Neural crest cell (in vitro differentiated cells): ENCODE measurements at regions not wholly inside any gene's neighbourhood (a gene's known extent, or its start where the extent isn't known, plus 50 kb on each side); places are given as distances from the start of the nearest gene placed in this dataset.
"Not testable (repeated sequence)": the region's sequence is repeated elsewhere in the genome, so short reads cannot be mapped to it uniquely, and the experiment has no call there.

ENCODE experiments used
- DNase-seq: peaks from one replicate; pipeline ENCODE4 v3.0.0; 2021; ENCODE audit warnings: low read depth, mixed read lengths, low spot score
- H3K27ac Mint-ChIP-seq: one replicate; pipeline ENCODE4 v1.8.0; 2021; ENCODE audit warnings: mild to moderate bottlenecking, mixed read lengths; ENCODE audit not compliant: unreplicated experiment
- H3K27me3 Mint-ChIP-seq: 2 replicates; pipeline ENCODE4 v1.8.0; 2021; ENCODE audit warnings: low read depth, mild to moderate bottlenecking, mixed read lengths
- H3K36me3 Mint-ChIP-seq: 2 replicates; pipeline ENCODE4 v1.8.0; 2021; ENCODE audit warnings: low read depth, mild to moderate bottlenecking, mixed read lengths
- H3K4me1 Mint-ChIP-seq: 2 replicates; pipeline ENCODE4 v1.8.0; 2021; ENCODE audit warnings: mixed read lengths
- H3K4me3 Mint-ChIP-seq: one replicate; pipeline ENCODE4 v1.8.0; 2021; ENCODE audit warnings: mild to moderate bottlenecking, mixed read lengths
- H3K9me3 Mint-ChIP-seq: 2 replicates; pipeline ENCODE4 v1.8.0; 2021; ENCODE audit warnings: mixed read lengths
- TF ChIP-seq, protein P1 (sequence below): fragments of 200-600 bp; sonication (generic); conservative IDR thresholded peaks from 2 replicates; pipeline ENCODE4 v1.5.0; 2021; ENCODE audit warnings: antibody characterized with exemption, mild to moderate bottlenecking

DNA sequence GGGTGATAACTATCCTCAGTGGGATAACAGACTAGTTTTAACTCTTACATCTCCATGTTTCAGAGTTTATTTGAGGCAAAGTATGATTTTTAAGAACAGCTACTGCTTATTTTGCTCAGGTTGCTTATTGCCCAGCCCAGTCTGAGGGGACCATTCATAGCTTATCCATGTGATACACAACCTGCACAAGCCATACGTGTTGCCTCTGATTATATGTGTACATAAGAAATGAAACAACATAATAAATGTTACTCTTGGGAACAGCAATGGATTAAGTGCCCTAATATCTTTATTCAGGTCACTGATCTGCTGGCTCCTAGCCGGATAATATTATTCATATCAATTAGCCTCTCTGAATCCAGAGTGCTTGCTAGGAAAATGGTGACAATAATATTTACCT lies 236.2 kb downstream of the CGGBP1 start:
- H3K36me3 Mint-ChIP-seq, result no peaks in the 10 kb centered on the region
- no peaks in the 10 kb centered on the region for H3K27me3 Mint-ChIP-seq
- no peak for DNase-seq
- H3K4me3 Mint-ChIP-seq, result no peak overlapping the region
- no peak overlapping the region for H3K27ac Mint-ChIP-seq
- H3K9me3 Mint-ChIP-seq, result no peaks in the 10 kb centered on the region
- no peaks in the 10 kb centered on the region for H3K4me1 Mint-ChIP-seq
- TF ChIP-seq, protein P1, sequence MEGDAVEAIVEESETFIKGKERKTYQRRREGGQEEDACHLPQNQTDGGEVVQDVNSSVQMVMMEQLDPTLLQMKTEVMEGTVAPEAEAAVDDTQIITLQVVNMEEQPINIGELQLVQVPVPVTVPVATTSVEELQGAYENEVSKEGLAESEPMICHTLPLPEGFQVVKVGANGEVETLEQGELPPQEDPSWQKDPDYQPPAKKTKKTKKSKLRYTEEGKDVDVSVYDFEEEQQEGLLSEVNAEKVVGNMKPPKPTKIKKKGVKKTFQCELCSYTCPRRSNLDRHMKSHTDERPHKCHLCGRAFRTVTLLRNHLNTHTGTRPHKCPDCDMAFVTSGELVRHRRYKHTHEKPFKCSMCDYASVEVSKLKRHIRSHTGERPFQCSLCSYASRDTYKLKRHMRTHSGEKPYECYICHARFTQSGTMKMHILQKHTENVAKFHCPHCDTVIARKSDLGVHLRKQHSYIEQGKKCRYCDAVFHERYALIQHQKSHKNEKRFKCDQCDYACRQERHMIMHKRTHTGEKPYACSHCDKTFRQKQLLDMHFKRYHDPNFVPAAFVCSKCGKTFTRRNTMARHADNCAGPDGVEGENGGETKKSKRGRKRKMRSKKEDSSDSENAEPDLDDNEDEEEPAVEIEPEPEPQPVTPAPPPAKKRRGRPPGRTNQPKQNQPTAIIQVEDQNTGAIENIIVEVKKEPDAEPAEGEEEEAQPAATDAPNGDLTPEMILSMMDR, result no peak

- H3K36me3 Mint-ChIP-seq, H3K27ac Mint-ChIP-seq, H3K4me1 Mint-ChIP-seq, H3K27me3 Mint-ChIP-seq, H3K4me3 Mint-ChIP-seq, DNase-seq: not testable (repeated sequence)
- H3K9me3 Mint-ChIP-seq, result peaks cover 11% of the 10 kb centered on the region
These were observed 245.3 kb downstream of the CGGBP1 start for GRCh38 chr3:87813503-87813902.

DNA sequence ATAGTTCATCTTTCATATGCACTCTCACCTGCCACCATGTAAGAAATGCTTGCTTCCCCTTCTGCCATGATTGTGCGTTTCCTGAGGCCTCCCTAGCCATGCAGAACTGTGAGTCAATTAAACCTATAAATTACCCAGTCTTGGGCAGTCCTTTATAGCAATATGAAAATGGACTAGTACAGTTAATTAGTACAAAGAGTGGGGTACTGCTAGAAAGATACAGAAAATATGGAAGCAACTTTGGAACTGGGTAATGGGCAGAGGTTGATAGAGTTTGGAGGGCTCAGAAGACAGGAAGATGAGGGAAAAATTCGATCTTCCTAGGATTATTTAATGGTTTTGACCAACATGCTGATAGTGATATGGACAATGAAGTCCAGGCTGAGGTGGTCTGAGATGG lies 246.9 kb downstream of the CGGBP1 start:
- Mint-ChIP-seq H3K4me3 (no peak overlapping the region), H3K9me3 (peaks cover 11% of the 10 kb centered on the region), H3K36me3 (peaks cover 5% of the 10 kb centered on the region), H3K4me1 (no peaks in the 10 kb centered on the region), H3K27me3 (no peaks in the 10 kb centered on the region), H3K27ac (no peak overlapping the region)
- TF ChIP-seq, protein P1, result no peak
- DNase-seq, result no peak

- H3K27ac Mint-ChIP-seq, result no peak overlapping the region
- H3K4me3 Mint-ChIP-seq, result no peak overlapping the region
- no peaks in the 10 kb centered on the region for H3K27me3 Mint-ChIP-seq
- TF ChIP-seq, protein P1, result no peak
- peaks cover 11% of the 10 kb centered on the region for H3K9me3 Mint-ChIP-seq
- DNase-seq, result no peak
- H3K36me3 Mint-ChIP-seq, result peaks cover 5% of the 10 kb centered on the region
- H3K4me1 Mint-ChIP-seq, result no peaks in the 10 kb centered on the region
These were observed 248.3 kb downstream of the CGGBP1 start for GRCh38 chr3:87810452-87811016.

GRCh38 chr3:87805670-87806069 lies 253.1 kb downstream of the CGGBP1 start:
- H3K27ac Mint-ChIP-seq, result no peak overlapping the region
- DNase-seq, result no peak
- TF ChIP-seq, protein P1, result no peak
- H3K27me3 Mint-ChIP-seq, result no peaks in the 10 kb centered on the region
- H3K4me3 Mint-ChIP-seq, result no peak overlapping the region
- H3K4me1 Mint-ChIP-seq, result no peaks in the 10 kb centered on the region
- H3K36me3 Mint-ChIP-seq, result no peaks in the 10 kb centered on the region
- H3K9me3 Mint-ChIP-seq, result no peaks in the 10 kb centered on the region

GRCh38 chr3:87801409-87801808 lies 257.4 kb downstream of the CGGBP1 start:
- TF ChIP-seq, protein P1, result no peak
- Mint-ChIP-seq H3K4me1 (no peaks in the 10 kb centered on the region), H3K4me3 (no peak overlapping the region), H3K9me3 (no peaks in the 10 kb centered on the region), H3K27ac (peak overlapping the region; percentile 48), H3K36me3 (no peaks in the 10 kb centered on the region), H3K27me3 (peaks cover 13% of the 10 kb centered on the region)
- DNase-seq, result no peak
